Uterus (tissue), 3 donors: ENCODE measurements at regions not wholly inside any gene's neighbourhood (a gene's known extent, or its start where the extent isn't known, plus 50 kb on each side); places are given as distances from the start of the nearest gene placed in this dataset.

Experiments used
- DNase-seq, 2 donors: peaks; one replicate each; pipeline ENCODE4 v3.0.0-alpha.2; 2019 to 2020
- H3K27ac ChIP-seq, 2 donors: fragments of 200-600 bp; sonication (generic); 1 replicate in 1 of 2; 2 replicates in 1 of 2; pipeline ENCODE4 v1.5.1; 2016 to 2018
- H3K27me3 ChIP-seq, 2 donors: fragments of 200-600 bp; sonication (generic); one replicate each; pipeline ENCODE4 v1.5.1; 2018 to 2019; ENCODE audit warnings: control low read depth in 1 of 2
- H3K36me3 ChIP-seq, 2 donors: fragments of 200-600 bp; sonication (generic); one replicate each; pipeline ENCODE4 v1.5.1; 2019; ENCODE audit warnings: control low read depth in 1 of 2
- H3K4me1 ChIP-seq, 2 donors: fragments of 200-600 bp; sonication (generic); one replicate each; pipeline ENCODE4 v1.5.1; 2018 to 2019; ENCODE audit warnings: control low read depth in 1 of 2
- H3K4me3 ChIP-seq, 2 donors: fragments of 200-600 bp; sonication (generic); 1 replicate in 1 of 2; 2 replicates in 1 of 2; pipeline ENCODE4 v1.5.1; 2018 to 2019; ENCODE audit warnings: mild to moderate bottlenecking in 1 of 2
- H3K9me3 ChIP-seq, 2 donors: fragments of 200-600 bp; sonication (generic); one replicate each; pipeline ENCODE4 v1.5.1; 2019; ENCODE audit warnings: control low read depth in 1 of 2
- CTCF ChIP-seq, 4 experiments: fragments of 200-600 bp in 2 of 4; fragments of 450-650 bp in 2 of 4; sonication (generic) in 2 of 4; IDR thresholded peaks; one replicate each; pipeline ENCODE4 v1.5.1; 2016 to 2019; ENCODE audit warnings: antibody characterized with exemption in 4 of 4, mild to moderate bottlenecking in 2 of 4, moderate library complexity in 1 of 4
- POLR2A ChIP-seq, 2 donors: fragments of 450-650 bp; IDR thresholded peaks; one replicate each; pipeline ENCODE4 v1.6.1; 2016; ENCODE audit warnings: antibody characterized with exemption in 2 of 2, mild to moderate bottlenecking in 1 of 2, moderate library complexity in 1 of 2
- intact Hi-C: fragments of 100-400 bp; cut with DNase I; formaldehyde crosslinking; loops from one replicate; pipeline ENCODE4 v1.15.1; 2023; ENCODE audit warnings: low total_unique reads
- donor health status: DM: yes; HTN: yes; CAD: no.

- H3K4me3 ChIP-seq = no peak overlapping the region
- no peaks in the 10 kb centered on the region for H3K36me3 ChIP-seq
- no peaks in the 10 kb centered on the region for H3K4me1 ChIP-seq
- TF ChIP-seq POLR2A (IDR thresholded peaks at IDR 0.05) = no peak
- no peak for TF ChIP-seq CTCF (IDR thresholded peaks at IDR 0.05)
- intact Hi-C loops = no loop called here
- H3K9me3 ChIP-seq = no peaks in the 10 kb centered on the region
- H3K27ac ChIP-seq = no peak overlapping the region
- H3K27me3 ChIP-seq = no peaks in the 10 kb centered on the region
- no peak for DNase-seq
Measured at GRCh38 chr2:239870863-239871262, 154.3 kb downstream of the NDUFA10 start.

GRCh38 chr2:239870276-239870675 lies 154.9 kb downstream of the NDUFA10 start:
- intact Hi-C loops = no loop called here
- Histone ChIP-seq H3K36me3 (no peaks in the 10 kb centered on the region), H3K27me3 (no peaks in the 10 kb centered on the region), H3K9me3 (no peaks in the 10 kb centered on the region), H3K4me3 (no peak overlapping the region), H3K27ac (no peak overlapping the region), H3K4me1 (no peaks in the 10 kb centered on the region)
- TF ChIP-seq CTCF (IDR thresholded peaks at IDR 0.05) (no peak), POLR2A (IDR thresholded peaks at IDR 0.05) (no peak)
- DNase-seq = no peak

GRCh38 chr2:239869272-239870155 lies 155.6 kb downstream of the NDUFA10 start:
- no peak for DNase-seq
- no peak for TF ChIP-seq CTCF (IDR thresholded peaks at IDR 0.05)
- TF ChIP-seq POLR2A (IDR thresholded peaks at IDR 0.05) = no peak
- Histone ChIP-seq H3K27me3 (no peaks in the 10 kb centered on the region), H3K4me3 (no peak overlapping the region), H3K36me3 (no peaks in the 10 kb centered on the region), H3K4me1 (no peaks in the 10 kb centered on the region), H3K27ac (no peak overlapping the region), H3K9me3 (no peaks in the 10 kb centered on the region)
- intact Hi-C loops = no loop called here

- no peaks in the 10 kb centered on the region for H3K4me1 ChIP-seq
- H3K4me3 ChIP-seq = no peak overlapping the region
- H3K27ac ChIP-seq = no peak overlapping the region
- DNase-seq = no peak
- H3K36me3 ChIP-seq = no peaks in the 10 kb centered on the region
- intact Hi-C loops = no loop called here
- H3K9me3 ChIP-seq = no peaks in the 10 kb centered on the region
- TF ChIP-seq POLR2A (IDR thresholded peaks at IDR 0.05) = no peak
- TF ChIP-seq CTCF (IDR thresholded peaks at IDR 0.05) = no peak
- H3K27me3 ChIP-seq = no peaks in the 10 kb centered on the region
Measured at GRCh38 chr2:239868556-239869181, 156.5 kb downstream of the NDUFA10 start.

GRCh38 chr2:239866778-239867177 lies 158.4 kb downstream of the NDUFA10 start:
- Histone ChIP-seq H3K9me3 (no peaks in the 10 kb centered on the region), H3K4me3 (no peak overlapping the region), H3K4me1 (no peaks in the 10 kb centered on the region), H3K27ac (no peak overlapping the region), H3K36me3 (no peaks in the 10 kb centered on the region), H3K27me3 (no peaks in the 10 kb centered on the region)
- TF ChIP-seq CTCF (IDR thresholded peaks at IDR 0.05) (no peak), POLR2A (IDR thresholded peaks at IDR 0.05) (no peak)
- intact Hi-C loops = no loop called here
- DNase-seq = no peak
